IPS-11a (cell line): ENCODE measurements at regions not wholly inside any gene's neighbourhood (a gene's known extent, or its start where the extent isn't known, plus 50 kb on each side); places are given as distances from the start of the nearest gene placed in this dataset.
"Not testable (repeated sequence)": the region's sequence is repeated elsewhere in the genome, so short reads cannot be mapped to it uniquely, and the experiment has no call there.

Experiments
- H3K4me3 ChIP-seq: one replicate; pipeline ENCODE4 v1.5.1; 2013; ENCODE audit warnings: low read depth, low read length, control low read depth

DNA sequence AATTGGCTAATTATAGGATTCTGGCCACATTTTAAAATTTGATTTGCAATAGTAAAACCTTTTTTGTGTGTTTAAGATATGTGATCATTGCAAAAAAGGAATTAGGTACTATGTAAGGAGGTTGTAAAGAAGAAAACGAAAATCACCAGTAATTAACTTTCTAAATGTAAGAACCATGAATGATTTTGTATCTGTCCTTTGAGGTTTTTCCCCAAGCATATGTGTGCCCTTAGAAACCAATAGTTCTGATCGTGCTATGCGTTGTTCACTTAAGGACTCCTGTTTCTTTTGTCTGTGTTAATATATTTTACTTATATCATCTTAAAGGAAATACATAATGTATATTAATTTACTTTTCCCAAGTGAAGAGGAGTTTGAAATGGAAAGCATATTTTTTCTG lies 410.2 kb downstream of the PSAT1 start:
- H3K4me3 ChIP-seq = no peak overlapping the region

- H3K4me3 ChIP-seq = no peak overlapping the region
These were observed 410.6 kb downstream of the PSAT1 start for GRCh38 chr9:78707481-78707991.

DNA sequence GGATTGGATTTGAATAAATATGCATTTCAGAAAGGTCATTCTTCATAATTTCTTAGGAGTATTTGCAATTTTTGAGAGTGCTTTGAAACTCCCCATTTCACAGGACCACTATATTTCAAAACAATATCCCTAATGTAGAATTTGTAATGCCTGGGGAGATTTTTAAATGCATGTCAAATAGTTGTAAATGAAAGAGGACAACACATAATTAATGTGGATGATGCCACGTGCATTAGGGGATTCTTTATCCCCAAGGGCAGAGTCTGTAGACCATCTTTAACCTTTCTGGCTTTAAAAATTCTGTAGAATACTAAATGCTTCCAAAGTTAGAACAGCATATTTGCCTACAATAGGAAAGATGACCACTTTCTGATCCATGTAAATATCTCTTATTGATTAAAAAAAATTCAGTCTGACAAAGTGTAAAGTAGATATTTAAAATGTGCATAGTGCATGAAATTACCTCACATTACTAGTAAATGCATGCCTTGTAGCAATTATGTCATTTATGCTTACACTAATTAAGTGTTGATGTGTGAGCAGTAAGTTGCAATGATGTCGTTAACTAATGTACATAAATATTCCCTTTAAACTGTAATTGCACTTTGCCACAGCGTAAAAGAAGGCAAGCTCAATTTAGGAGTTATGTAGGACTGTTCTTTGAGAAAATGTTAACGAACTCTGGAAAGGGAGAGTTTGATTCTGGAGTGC lies 416.1 kb downstream of the PSAT1 start:
- no peak overlapping the region for H3K4me3 ChIP-seq

DNA sequence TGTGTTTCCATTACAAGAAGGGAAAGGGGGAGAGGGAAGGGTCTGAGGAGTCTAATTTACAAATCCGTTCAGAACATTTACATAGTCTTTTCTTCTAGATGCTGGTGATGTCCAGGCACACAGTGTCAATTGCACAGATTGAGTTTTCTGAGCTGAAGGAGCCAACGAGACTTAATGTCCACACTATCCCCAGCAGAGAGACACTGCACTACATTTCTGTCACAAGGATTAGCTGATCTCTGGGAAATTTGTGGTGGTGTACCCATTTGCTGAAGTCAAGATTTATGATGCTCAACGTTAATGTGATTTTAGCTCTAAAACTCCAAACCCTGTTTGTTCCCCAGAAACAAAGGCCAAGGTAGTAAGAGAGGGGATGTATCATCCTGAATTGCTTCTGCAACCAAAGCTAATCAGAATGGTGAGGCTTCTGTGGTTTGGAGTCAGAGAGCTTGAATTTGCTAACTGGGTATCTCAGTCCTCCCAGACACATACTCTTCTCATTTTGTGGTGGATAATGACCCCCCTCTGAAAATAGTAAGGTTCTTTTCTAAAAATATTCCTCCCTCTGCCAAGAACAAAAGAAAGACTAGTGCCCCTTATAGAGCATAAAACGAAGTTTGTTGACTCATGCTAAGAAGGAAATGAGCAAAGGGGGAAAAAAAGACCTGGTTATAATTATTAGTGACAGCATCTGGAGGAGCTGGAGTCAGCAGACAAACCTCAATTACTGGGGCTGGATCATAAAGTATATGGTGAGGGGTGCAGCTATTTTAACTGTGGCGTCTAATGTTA lies 416.9 kb downstream of the PSAT1 start:
- no peak overlapping the region for H3K4me3 ChIP-seq

DNA sequence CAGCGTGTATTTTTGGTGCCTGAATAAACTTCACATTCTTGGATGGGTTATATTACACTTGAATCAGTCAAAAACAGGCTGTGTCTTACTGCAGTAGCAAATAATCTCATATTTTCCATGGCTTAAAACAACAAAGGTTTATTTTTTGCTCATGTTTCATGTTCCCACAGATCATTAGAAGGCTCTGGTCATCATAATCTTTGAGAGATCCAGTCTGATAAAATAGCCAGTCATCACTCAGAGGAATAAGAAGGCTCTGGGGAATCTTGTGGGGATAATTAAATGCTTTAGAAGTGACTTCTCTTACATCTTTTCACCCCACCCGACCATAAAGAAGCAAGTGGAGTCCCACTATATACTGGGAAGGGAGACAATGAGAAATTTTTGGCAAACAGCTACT lies 417.7 kb downstream of the PSAT1 start:
- no peak overlapping the region for H3K4me3 ChIP-seq

GRCh38 chr9:78719029-78719428 lies 422.1 kb downstream of the PSAT1 start:
- not testable (repeated sequence) for H3K4me3 ChIP-seq

DNA sequence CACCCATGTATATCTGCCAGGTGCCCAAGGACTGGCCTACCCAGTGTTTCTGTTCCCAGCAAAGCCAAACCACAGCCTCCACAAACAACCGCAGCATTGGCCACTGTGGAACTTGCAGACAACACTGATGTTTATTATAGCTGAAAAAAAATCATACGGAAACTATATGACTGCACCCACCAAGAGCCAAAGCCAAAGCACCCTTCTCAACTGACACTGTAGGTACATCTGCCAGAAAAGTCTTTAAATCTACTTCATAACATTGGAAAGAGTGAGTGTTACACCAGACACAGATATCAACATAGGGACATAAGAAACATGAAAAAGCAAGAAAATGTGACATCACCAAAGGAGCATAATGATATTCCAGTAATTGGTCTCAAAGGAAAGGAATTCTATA lies 428.0 kb downstream of the PSAT1 start:
- H3K4me3 ChIP-seq = no peak overlapping the region

- no peak overlapping the region for H3K4me3 ChIP-seq
These were observed 428.6 kb downstream of the PSAT1 start for GRCh38 chr9:78725503-78725902.

- H3K4me3 ChIP-seq = no peak overlapping the region
These were observed 448.4 kb downstream of the PSAT1 start for GRCh38 chr9:78745331-78745730.

GRCh38 chr9:78746010-78746409 lies 449.1 kb downstream of the PSAT1 start:
- H3K4me3 ChIP-seq = no peak overlapping the region

GRCh38 chr9:78753039-78753438 lies 456.1 kb downstream of the PSAT1 start:
- no peak overlapping the region for H3K4me3 ChIP-seq

- no peak overlapping the region for H3K4me3 ChIP-seq
These were observed 460.0 kb downstream of the PSAT1 start for GRCh38 chr9:78756813-78757510.

GRCh38 chr9:78763424-78763823 lies 466.5 kb downstream of the PSAT1 start:
- no peak overlapping the region for H3K4me3 ChIP-seq

DNA sequence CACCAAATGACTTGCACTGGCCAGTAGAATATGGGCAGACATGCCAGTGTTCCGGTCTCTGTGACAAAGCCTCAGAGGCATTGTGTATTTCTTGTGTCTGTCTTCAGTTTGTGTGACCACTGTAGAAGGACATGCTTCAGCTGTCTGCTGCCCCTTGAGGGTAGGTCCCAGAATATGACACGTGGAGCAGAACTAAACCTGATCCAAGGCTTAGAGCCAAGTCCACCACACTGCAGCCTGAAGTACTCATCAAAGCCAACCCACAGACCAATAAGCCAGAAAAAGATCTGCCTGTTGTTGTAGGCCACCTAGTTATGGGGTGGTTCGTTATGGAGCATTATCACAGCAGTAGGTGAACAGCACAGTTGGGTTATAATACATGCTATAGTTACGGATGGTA lies 468.9 kb downstream of the PSAT1 start:
- H3K4me3 ChIP-seq = no peak overlapping the region

DNA sequence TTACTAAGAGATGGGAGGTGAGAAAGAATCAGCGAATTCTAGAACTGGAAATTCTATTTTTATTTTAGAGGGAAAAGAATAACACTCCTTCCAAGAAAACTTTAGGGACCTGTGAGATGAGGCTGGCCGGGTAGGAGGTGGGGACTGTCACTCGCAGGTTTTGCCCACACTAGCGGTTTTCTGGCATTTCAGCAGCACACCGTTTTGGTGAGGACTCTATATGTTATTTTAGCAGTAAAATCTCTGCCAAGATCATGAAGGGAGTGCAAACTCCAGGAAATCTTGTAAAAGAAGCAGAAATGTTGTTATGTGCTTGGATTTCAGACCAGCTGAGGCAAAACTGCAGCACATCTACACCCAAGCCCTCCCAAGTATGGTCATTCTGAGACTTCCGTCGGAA lies 470.6 kb downstream of the PSAT1 start:
- H3K4me3 ChIP-seq = no peak overlapping the region

DNA sequence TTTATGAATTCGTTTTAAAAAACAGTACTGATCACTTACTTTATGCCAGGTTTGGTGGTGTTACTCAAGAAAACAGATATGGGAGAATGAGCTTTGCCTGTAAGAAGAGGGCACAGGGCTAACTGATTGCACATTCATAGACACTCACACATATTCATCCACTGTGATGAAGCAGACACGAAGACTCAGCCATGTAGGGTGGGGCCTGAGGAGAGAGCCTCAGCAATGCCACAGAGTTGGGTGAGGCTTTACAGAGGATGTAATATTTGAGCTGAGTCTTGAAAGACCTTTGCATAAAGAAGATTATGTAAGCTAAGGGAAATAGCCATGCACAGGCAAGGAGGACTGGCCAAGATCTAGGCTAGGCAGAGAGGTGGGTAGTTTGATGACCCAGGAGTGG lies 472.8 kb downstream of the PSAT1 start:
- H3K4me3 ChIP-seq = no peak overlapping the region

- no peak overlapping the region for H3K4me3 ChIP-seq
These were observed 478.3 kb downstream of the PSAT1 start for GRCh38 chr9:78775211-78775610.

GRCh38 chr9:78775696-78776295 lies 478.9 kb downstream of the PSAT1 start:
- H3K4me3 ChIP-seq = no peak overlapping the region

GRCh38 chr9:78777747-78778146 lies 480.8 kb downstream of the PSAT1 start:
- no peak overlapping the region for H3K4me3 ChIP-seq

- H3K4me3 ChIP-seq = no peak overlapping the region
These were observed 481.4 kb downstream of the PSAT1 start for GRCh38 chr9:78778318-78778717.

DNA sequence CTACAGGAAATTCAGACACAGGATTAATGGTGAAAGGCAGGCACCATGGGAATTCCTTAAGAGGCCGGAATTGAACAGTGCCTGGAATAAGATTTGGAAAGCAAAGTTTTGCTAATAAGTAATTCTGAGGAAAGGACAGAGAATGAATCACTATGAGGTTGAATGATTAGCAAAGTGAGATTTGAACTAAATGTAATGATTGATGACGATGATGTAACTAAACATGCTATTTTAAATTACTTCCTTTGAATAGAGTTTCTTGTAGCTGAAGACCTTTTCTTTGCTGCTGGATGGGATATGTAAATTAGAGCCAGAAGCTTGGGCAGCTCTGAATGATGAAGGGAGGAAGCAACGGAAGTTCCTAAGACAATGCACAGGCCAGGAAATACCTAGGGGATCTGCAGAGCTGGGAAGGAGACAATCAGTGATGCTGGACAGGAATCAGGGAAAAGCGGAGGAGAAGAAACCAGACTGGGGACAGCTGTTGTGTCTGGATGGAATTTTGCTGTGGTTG lies 482.0 kb downstream of the PSAT1 start:
- no peak overlapping the region for H3K4me3 ChIP-seq
